Activated CD8-positive, alpha-beta memory T cell treated with anti-CD3 and anti-CD28 coated beads for 48 hours (primary cell): ENCODE measurements at regions not wholly inside any gene's neighbourhood (a gene's known extent, or its start where the extent isn't known, plus 50 kb on each side); places are given as distances from the start of the nearest gene placed in this dataset.
"Not testable (repeated sequence)": the region's sequence is repeated elsewhere in the genome, so short reads cannot be mapped to it uniquely, and the experiment has no call there.

ENCODE experiments used
- DNase-seq, 3 experiments: peaks; one replicate each; pipeline ENCODE4 v3.0.0-alpha.2; 2020; ENCODE audit warnings: low read depth in 2 of 3, low spot score in 2 of 3

DNA sequence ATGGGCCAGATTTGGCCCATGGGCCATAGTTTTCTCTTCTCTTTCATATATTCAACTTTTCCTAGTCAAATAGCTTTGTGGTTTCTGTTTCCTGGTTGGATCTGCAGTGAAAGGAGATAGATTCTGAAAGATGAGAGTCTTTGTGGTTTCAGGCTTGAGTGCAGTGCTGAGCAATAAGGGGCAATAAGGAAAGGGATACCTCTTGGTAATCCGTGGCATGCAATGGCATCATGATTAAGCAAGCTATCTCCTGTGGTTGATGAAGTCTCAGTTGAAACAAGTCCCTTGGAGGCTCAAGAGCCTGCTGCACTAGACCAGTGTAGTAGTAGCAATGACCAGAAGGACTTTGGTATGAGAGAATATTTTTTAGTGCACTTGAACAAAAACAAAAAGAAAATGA is 187.7 kb upstream of the CNTNAP2 start:
- DNase-seq = no peak

DNA sequence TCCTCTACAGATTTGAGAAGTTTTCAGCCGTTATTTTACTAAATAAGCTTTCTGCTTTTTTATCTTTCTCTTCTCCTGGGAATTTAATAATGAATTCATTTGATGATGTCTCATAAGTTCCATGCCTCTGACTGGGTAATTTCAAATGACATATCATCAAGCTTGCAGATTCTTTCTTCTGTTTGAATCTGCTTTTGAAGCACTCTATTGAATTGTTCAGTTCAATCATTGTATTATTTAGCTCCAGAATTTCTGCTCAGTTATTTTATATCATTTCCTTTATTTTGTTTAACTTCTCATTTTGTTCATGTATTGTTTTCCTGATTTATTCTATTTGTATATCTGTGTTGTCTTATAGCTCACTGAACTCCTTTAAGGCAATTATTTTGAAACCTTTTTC is 196.9 kb upstream of the CNTNAP2 start:
- DNase-seq = no peak

DNA sequence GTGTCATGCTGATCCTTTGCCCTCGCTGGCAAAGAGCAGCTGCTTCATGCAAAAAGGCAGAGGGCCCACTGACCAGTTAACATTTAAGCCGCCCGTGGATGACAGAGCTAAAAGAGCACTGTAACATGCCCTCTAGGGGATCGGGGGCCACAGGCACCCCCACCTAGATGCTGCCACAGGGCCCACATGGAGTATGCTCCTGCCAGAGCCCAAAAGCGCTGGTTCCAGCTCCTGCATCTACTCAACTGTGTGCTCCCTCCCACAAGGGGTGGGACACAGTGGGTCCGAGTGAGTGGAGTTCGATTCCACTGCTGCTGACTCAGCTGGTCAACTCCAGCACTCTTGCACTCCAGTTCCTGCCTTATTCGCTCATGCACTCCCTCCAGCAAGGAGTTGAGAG is 199.8 kb upstream of the CNTNAP2 start:
- no peak for DNase-seq

DNA sequence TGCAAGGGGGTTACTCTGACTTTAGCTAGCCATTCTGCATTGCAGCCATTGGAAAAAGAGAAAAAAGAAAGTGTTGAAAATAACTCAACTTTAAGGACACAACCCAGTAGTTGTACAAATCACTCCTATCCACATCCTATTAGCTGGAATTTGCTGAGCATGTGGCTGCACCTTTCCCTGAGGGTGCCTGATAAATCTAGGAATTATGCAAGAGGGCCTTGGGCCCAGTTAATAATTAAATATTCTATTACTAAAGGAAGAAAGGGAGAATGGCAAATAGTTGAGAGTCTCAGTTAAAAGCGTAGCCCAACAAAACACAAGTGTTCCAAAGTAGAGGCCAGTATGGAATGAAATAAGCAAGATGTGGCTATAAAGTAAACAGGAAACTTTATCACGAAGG is 200.9 kb upstream of the CNTNAP2 start:
- DNase-seq = no peak

DNA sequence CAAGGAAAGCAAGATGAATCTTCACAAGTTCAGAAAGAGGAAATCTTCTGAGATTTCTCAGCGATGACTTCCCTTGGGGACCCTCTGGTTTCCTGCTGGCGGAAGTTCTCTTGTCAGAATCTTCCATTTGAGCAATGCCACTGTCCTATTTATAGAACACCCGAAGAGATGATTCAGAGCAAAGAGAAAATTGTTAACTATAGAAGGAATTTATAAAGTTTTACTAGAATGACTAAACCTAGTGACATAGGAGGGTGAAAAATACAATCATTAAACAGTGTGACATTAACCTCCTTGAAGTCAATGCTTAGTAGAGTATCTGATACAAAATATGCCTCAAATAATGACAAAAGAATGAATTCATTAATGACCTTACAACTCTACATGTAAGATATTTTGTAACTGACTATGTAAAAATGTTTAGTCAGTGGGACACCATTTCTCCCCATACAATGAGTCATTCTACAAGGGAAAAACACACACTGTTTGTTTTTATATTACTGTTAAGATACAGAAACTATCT is 206.5 kb upstream of the CNTNAP2 start:
- DNase-seq = no peak

DNA sequence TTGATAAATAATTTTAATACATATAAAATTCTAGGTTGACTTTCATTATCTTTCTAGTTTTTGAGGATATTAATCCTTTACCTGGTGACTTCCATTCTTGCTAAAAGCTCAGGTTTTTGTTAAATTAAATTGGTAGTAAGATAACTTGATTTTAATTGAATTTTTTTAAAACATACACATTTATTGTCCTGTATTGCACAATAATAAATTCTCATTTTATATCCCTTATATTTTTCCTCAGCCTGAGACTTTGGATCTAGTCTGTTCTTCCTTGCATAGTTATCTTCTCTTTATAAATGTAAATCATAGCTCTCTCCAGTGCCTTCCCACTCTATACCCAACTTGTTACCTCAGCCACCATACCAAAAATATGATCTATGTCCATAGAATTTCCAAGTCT is 212.9 kb upstream of the CNTNAP2 start:
- no peak for DNase-seq

DNA sequence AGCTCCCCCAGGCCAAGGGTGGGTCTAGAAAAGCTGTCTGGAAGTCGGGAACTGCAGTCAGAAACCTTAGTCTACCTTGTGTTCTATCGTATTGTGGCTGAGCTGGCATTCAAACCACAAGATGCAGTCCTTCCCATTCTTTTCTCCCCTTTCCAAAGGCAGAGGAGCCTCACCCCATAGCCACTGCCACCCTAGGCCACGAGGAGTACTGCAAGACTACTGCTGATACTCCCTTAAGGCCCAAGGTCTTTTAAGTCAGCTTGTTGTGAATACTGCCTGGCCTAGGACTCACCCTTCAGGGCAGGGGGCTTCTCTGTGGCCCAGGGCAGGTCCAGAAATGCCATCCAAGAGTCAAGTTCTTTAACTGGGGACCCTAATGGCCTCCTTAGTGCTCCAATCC is 214.5 kb upstream of the CNTNAP2 start:
- DNase-seq = no peak

DNA sequence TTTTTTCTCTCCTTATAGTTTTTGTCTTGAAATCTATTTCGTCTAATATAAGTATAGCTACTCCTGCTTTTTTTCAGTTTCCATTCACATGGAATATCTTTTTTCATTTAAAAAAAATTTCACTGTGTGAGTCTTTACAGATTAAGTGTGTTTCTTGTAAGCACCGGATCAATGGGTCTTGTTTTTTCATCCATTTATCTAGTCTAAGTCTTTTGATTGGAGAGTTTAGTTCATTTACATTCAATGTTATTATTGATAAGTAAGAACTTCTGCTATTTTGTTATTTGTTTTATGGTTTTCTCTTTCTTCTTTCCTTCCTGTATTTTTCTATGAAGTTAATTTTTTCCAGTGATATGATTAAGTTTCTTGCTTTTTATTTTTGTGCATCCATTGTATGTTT is 216.7 kb upstream of the CNTNAP2 start:
- no peak for DNase-seq

DNA sequence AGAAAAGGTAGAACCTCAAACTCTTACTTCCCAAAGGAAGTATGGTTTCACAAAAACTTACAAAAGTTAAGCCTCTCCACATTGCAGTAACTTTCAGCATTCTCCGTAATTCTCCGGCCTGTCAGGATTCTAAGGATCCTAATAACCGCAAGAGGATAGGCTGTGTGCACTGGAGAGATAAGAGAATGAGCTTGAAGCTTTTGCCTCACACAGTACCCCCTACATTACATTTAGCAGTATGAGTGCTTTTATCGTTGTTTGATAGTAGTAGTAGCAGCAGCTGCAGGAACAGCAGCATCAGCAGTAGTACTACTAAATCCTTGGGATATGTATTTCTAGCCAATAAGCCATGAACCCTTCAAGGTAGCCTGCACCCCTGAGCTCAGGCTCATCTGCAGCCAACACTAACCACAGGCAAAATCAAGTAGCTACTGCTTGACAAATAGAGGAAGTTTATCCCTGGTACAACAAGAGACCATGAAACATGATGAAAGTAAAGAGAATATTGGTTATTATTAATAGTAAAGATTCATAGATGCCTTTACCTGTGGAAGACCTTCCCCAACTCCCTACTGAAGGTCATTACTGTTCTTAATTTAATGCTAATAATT is 222.6 kb upstream of the CNTNAP2 start:
- DNase-seq = no peak

DNA sequence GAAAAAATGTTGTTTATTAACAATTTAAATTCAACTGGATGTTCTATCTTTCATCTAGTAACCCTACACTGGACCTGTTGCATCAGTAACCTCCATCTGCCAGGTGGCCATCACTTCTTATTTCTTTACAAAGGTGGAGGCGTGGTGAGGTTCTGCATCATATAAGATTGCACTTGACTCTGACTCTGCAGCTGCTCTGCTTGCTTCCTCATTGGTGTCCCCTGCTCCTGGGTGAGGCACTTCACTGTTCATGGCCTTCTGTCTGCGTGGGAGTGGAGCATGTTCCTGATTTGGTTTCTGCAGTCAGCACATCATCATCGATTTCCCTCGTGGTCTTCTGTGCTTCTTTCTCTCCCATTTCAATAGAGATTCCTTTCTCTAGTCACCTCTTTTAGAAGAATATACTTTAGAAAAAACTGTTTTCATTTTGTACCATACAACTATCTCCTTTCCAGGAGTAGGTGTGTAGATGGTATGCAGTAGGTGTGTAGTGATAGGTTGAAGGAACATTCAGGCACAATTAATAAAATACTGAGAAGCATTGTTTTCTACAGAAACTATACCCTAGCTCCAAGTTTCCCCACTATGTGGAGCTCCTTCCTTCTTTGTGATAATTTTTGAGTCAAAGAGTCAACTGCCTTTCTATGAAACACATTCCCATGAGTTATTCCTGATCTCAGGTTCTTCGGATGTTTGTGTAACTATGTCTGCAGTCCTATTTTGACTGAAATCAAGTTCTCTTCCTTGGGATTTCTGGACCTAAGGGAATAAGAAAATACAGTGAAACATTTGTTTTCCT is 231.7 kb upstream of the CNTNAP2 start:
- no peak for DNase-seq

DNA sequence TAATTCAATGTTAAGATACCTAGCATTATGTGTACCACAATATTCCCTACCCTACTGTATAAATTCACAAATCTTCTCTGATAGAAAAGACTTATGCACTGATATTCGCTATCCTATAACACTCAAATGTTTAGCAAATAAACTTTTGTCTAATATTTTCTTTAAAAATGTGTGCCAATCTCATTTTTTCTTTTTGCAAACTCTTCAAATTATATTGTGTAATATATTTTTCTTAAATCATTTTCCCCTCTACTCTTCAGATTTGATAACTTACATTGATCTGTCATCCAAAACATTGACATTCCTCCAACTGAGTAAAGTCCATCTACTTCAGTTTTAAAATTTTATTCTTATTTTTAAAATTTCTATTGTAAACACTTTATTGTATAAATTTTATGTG is 240.2 kb upstream of the CNTNAP2 start:
- no peak for DNase-seq

DNA sequence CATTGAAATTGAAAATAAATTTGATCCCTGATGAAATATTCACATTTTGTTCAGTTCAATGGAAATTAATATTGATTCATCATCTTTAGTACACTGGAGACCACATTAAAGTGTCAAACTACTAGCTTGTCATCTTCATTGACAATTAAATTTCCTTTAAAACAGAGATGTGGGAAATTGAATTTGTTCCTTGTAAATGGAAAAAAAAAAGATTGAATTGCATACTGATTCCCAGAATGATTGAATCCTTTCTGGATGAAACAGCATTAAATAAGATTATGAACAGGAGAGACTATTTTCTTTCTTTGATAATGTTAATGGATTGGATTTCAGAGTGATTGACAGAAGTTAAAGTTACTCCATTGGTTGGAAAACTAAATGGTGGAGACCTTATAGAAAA is 241.3 kb upstream of the CNTNAP2 start:
- DNase-seq = no peak

DNA sequence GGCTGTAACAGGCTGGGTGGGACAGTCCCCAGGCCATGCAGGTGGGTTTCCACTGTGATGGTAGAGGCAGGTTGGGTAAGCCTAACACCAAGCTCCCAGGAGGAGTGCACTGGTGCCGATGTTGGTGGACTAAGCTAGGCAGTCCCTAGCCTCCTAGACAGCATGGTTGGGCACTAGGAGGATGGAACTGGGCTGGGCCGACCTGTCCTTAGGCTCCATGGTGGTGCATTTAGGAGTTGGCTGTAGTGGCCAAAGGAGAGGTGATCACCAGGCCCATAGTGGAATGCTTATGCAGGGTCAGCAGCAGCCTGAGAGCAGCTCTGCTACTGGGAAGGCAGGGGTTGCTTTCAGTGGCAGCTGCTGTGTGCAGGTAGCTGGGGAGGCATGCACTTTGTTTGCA is 247.7 kb upstream of the CNTNAP2 start:
- no peak for DNase-seq

DNA sequence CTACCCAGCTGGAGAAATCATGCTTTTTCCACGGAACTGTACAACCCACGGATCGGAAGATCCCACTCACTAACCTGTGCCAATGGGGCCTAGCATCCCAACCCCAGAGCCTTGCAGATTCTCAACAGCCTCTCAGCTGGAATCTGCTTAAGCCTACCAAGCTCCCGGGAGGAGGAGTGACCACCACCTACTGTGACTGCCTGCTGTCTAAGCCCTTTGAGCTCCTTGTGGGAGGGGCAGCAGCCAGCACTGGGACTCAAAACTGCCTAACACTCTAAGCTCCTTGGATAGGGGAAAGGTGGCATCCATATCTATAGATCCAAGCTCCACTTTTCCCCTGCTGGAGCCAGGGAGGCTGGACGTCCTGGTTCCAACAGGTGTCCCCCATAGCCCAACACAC is 254.4 kb upstream of the CNTNAP2 start:
- DNase-seq = no peak

DNA sequence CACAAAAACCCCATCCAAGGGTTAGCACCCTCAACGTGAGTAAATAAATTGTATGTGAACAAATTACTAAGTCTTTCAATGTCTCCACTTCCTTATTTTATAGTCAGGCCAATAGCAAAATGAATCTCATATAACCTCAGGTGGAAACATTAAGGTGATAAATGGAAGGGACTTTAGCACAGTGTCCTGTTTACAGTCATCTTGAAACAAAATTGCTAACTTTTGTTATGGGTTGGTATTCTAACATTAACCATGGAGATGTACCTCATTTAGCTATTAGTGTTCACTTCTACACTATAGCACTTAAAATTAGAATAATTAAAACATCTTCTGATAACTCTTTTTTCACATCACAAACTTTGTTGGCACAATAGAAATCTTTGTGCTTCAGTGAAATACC is 255.8 kb upstream of the CNTNAP2 start:
- no peak for DNase-seq

DNA sequence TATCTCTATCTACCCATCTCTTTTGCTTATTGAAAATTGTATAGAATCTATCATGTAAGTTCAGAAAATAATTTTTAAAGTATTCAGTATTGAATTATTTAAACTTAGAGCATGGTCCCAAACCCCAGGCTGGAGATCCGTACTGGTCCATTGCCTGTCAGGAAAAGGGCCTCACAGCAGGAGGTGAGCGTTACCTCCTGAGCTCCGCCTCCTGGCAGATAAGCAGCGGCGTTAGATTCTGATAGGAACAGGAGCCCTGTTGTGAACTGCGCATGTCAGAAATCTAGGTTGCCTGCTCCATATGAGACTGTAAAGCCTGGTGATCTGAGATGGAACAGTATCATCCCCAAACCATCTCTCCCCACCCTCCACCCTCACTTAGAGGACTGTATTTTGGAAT is 266.0 kb upstream of the CNTNAP2 start:
- DNase-seq = no peak

DNA sequence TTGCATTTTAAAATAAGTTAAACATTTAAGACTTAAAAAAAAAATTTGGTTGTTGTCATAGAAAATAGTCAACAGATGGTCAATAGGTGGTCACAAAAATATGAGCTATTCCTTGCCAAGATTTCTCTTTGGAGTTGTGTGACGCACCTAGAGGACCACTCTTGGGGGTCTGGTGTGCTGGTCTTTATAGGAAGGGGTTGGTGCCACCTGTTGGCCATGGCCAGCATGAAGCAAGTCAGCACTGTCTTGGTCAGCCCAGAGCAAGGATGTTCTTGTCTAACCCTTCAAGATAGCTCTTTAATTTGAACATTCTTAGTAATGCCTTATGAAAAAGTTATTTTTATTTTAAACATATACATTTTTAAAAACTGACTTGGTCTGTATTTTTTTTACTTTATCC is 267.9 kb upstream of the CNTNAP2 start:
- no peak for DNase-seq

DNA sequence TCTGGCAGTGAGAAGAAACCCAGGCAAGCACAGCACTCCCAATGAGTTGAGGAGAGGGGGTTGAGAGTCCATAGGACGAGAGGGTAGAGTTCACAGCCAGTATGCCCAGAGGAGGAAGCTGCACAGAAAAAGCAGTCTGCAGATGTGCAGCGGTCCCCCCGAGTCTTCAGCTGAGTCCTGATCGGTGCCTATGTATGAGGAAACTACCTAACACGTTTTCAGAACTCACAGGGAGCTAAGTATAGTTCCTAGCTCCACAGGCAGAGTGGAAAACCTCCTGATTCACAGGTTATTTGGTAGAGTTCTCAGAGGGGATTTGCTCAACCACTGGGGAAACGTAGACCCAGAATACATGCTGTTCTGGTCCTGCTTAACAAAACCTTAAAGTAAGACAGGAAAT is 271.3 kb upstream of the CNTNAP2 start:
- no peak for DNase-seq

DNA sequence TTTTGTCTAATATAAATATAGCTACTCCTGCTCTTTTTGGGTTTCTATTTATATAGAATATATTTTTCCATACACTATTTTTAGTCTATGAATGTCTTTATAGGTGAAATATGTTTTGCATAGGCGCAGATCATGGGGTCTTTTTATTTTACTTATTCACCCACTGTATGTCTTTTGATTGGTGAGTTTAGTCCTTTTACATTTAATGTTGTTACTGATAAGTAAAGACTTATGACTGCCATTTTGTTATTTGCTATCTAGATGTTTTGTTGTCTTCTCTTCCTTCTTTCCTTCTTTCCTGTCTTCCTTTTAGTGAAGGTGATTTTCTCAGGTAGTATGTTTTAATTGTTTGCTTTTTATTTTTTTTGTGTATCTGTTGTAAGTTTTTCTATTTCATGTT is 276.8 kb upstream of the CNTNAP2 start:
- no peak for DNase-seq

DNA sequence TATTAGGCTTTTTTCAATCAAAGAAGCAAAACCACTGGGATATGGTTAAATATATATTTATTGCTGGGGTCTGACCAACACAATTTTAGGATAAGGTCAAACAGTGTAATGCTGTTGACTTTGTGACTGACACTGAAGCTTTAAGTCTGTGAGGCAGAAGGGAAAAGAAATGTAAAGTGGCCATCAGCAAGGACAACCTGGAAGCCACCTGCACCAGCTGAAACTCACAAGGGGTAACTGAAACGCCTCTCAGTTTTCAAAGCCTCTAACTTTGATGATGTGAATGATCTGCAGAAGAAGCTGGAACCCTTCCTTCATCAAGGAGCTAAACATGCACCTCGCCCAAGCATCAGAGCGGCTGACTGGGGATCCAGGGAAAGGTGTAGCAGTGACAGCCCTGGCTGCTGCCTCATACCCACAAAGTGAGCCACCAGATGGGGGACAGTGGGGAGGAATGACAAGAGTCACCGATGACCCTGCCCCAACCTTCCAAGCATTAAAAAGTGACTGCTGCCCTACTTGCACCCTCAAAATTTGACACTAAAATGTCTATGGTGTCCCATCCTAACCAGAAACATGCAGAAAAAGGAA is 284.9 kb upstream of the CNTNAP2 start:
- DNase-seq = no peak

DNA sequence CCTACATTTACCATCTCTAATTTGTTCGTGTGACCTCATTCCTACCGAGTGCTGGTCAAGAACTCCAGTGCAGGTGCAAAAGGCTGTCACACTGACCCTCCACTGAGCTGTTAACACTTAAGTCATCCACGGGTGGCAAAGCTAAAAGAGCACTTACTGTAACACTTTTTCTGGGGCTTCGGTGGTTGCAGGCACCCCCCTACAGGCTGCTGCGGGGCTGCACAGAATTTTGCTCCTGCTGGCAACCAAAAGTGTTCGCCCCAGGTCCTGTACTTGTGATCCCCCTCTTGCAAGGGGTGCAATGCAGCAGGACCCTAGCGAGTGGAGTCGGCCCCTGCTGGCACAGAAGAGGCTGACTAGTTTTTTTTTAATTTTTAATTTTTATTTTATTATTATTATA is 298.9 kb upstream of the CNTNAP2 start:
- DNase-seq = no peak

DNA sequence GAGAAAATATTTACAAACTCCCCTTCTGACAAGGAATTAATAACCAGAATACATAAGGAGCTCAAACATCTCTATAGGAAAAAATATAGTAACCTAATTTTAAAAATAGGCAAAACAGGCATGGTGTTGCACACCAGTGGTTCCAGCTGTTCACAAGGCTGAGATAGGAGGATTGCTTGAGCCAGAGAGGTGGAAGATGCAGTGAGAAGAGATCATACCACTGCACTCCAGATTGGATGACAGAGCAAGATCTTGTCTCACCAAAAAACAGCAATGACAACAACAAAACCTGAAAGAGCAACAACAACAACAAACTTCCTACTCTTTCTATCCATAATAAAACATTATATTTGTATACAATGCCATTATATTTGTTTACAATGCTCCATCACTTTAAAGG is 304.4 kb upstream of the CNTNAP2 start:
- no peak for DNase-seq

DNA sequence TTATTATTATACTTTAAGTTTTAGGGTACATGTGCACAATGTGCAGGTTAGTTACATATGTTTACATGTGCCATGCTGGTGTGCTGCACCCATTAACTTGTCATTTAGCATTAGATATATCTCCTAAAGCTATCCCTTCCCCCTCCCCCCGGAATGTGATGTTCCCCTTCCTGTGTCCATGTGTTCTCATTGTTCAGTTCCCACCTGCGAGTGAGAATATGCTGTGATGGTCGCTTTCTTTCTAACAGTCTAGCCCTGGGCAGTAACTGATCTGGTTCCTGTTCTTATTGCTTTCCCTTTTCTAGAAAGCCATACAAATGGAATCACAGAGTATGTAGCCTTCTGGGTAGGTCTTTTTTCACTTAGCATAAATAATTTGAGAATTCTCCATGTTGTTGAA is 311.1 kb upstream of the CNTNAP2 start:
- DNase-seq = not testable (repeated sequence)
